A673 (cell line): ENCODE measurements at regions not wholly inside any gene's neighbourhood (a gene's known extent, or its start where the extent isn't known, plus 50 kb on each side); places are given as distances from the start of the nearest gene placed in this dataset.

Experiments
- BruUV-seq: library from RNA; stranded (reverse); fragments of 400-500 nt; replicated peaks from 2 replicates; lab custom pipeline; 2021; lab: Mats Ljungman, UMichigan
- CTCF ChIA-PET: fragments of 300-600 bp; sonication (Branson Sonifier 250); formaldehyde crosslinking; loops from one replicate; lab custom pipeline; 2022; ENCODE audit warnings: antibody characterized with exemption; lab: Charles Lee
- POLR2A ChIA-PET: fragments of 300-600 bp; sonication (Branson Sonifier 250); formaldehyde crosslinking; loops from one replicate; lab custom pipeline; 2022; ENCODE audit warnings: antibody characterized with exemption; ENCODE audit not compliant: low non-redundant PET; lab: Charles Lee
- DNase-seq: peaks from one replicate; pipeline ENCODE4 v3.0.0-alpha.2; 2015; ENCODE audit warnings: low spot score
- H3K27ac ChIP-seq: fragments of 200-600 bp; sonication (generic); 2 replicates; pipeline ENCODE4 v1.5.1; 2016; ENCODE audit warnings: mixed run types, low read depth, mild to moderate bottlenecking, mixed read lengths, antibody characterized with exemption, low read length; ENCODE audit not compliant: poor library complexity, severe bottlenecking
- H3K27me3 ChIP-seq: fragments of 200-600 bp; sonication (generic); replicated peaks from 2 replicates; pipeline ENCODE4 v1.6.1; 2017; ENCODE audit warnings: mixed run types, low read depth, mild to moderate bottlenecking, mixed read lengths, antibody characterized with exemption, low read length; ENCODE audit not compliant: insufficient read depth, poor library complexity
- H3K36me3 ChIP-seq: fragments of 200-600 bp; sonication (generic); 2 replicates; pipeline ENCODE4 v1.6.1; 2016; ENCODE audit warnings: mixed run types, mild to moderate bottlenecking, mixed read lengths, antibody characterized with exemption, low read length; ENCODE audit not compliant: insufficient read depth, poor library complexity, severe bottlenecking
- H3K4me1 ChIP-seq: fragments of 200-600 bp; sonication (generic); 2 replicates; pipeline ENCODE4 v1.6.1; 2017; ENCODE audit warnings: mixed run types, mild to moderate bottlenecking, mixed read lengths, antibody characterized with exemption, low read length; ENCODE audit not compliant: insufficient read depth, poor library complexity, severe bottlenecking
- H3K4me3 ChIP-seq: fragments of 200-600 bp; sonication (generic); 2 replicates; pipeline ENCODE4 v1.5.1; 2016; ENCODE audit warnings: low read depth, mixed run types, mild to moderate bottlenecking, mixed read lengths, low read length; ENCODE audit not compliant: poor library complexity, severe bottlenecking
- H3K9me3 ChIP-seq: fragments of 200-600 bp; sonication (generic); 2 replicates; pipeline ENCODE4 v1.6.1; 2016; ENCODE audit warnings: mixed run types, low read depth, mild to moderate bottlenecking, mixed read lengths, antibody characterized with exemption, low read length; ENCODE audit not compliant: poor library complexity, severe bottlenecking
- CTCF ChIP-seq: fragments of 300-800, 200-600 bp; sonication (generic); conservative IDR thresholded peaks from 2 replicates; pipeline ENCODE4 v1.5.1; 2017; ENCODE audit warnings: low read depth, mild to moderate bottlenecking, antibody characterized with exemption, low read length, moderate library complexity, mixed read lengths
- EZH2 ChIP-seq: fragments of 200-600 bp; sonication (generic); IDR thresholded peaks from 2 replicates; pipeline ENCODE4 v1.6.1; 2017; ENCODE audit warnings: borderline replicate concordance, low read depth, mild to moderate bottlenecking, mixed read lengths, antibody characterized with exemption, low read length; ENCODE audit not compliant: poor library complexity, severe bottlenecking
- intact Hi-C: fragments of 100-400 bp; cut with micrococcal nuclease; formaldehyde crosslinking; loops from one replicate; pipeline ENCODE4 v1.10.0; 2022; ENCODE audit not compliant: unreplicated experiment

- Histone ChIP-seq H3K27ac (no peak overlapping the region), H3K27me3 (no peaks in the 10 kb centered on the region), H3K36me3 (no peaks in the 10 kb centered on the region), H3K4me3 (no peak overlapping the region), H3K4me1 (peaks cover 10% of the 10 kb centered on the region), H3K9me3 (no peaks in the 10 kb centered on the region)
- intact Hi-C loops, result no loop called here
- no peak for TF ChIP-seq CTCF
- no peak for TF ChIP-seq EZH2
- POLR2A ChIA-PET, result no interaction called here
- CTCF ChIA-PET, result no interaction called here
- no peak for DNase-seq
- BruUV-seq, result no TSS peak
Observed at GRCh38 chr6:15088904-15089568, 156.8 kb upstream of the JARID2 start.

GRCh38 chr6:15089569-15090144 is 156.2 kb upstream of the JARID2 start:
- Histone ChIP-seq H3K9me3 (no peaks in the 10 kb centered on the region), H3K27ac (no peak overlapping the region), H3K27me3 (no peaks in the 10 kb centered on the region), H3K36me3 (no peaks in the 10 kb centered on the region), H3K4me3 (no peak overlapping the region), H3K4me1 (peaks cover 10% of the 10 kb centered on the region)
- TF ChIP-seq CTCF (no peak), EZH2 (no peak)
- BruUV-seq, result no TSS peak
- CTCF ChIA-PET, result no interaction called here
- no peak for DNase-seq
- intact Hi-C loops, result no loop called here
- POLR2A ChIA-PET, result interaction anchor here (0.6 kb wide), 2 partner anchors 29 to 32 kb away, joined by 4 to 9 read pairs; no protein-coding TSS in a partner anchor

GRCh38 chr6:15090145-15090579 is 155.7 kb upstream of the JARID2 start:
- TF ChIP-seq CTCF (no peak), EZH2 (no peak)
- Histone ChIP-seq H3K9me3 (no peaks in the 10 kb centered on the region), H3K4me3 (no peak overlapping the region), H3K27ac (no peak overlapping the region), H3K4me1 (peaks cover 10% of the 10 kb centered on the region), H3K36me3 (no peaks in the 10 kb centered on the region), H3K27me3 (no peaks in the 10 kb centered on the region)
- intact Hi-C loops, result no loop called here
- ChIA-PET POLR2A (interaction anchor here (0.6 kb wide), 2 partner anchors 29 to 33 kb away, joined by 4 to 9 read pairs; no protein-coding TSS in a partner anchor), CTCF (no interaction called here)
- no peak for DNase-seq
- no TSS peak for BruUV-seq
